Right atrium auricular region (tissue), 2 donors: ENCODE measurements at regions not wholly inside any gene's neighbourhood (a gene's known extent, or its start where the extent isn't known, plus 50 kb on each side); places are given as distances from the start of the nearest gene placed in this dataset.

Experiments
- DNase-seq: peaks from one replicate; pipeline ENCODE4 v3.0.0-alpha.2; 2019; ENCODE audit warnings: low spot score
- H3K27ac ChIP-seq, 2 donors: fragments of 200-600 bp; sonication (generic); 1 replicate in 1 of 2; 2 replicates in 1 of 2; pipeline ENCODE4 v1.5.1; 2016 to 2019
- H3K27me3 ChIP-seq, 2 donors: fragments of 200-600 bp; sonication (generic); one replicate each; pipeline versions ENCODE4 v1.5.1 to v1.6.0; 2017 to 2019
- H3K36me3 ChIP-seq: fragments of 200-600 bp; sonication (generic); one replicate; pipeline ENCODE4 v1.5.1; 2016
- H3K4me1 ChIP-seq, 2 donors: fragments of 200-600 bp; sonication (generic); one replicate each; pipeline versions ENCODE4 v1.5.1 to v1.6.0; 2017 to 2019
- H3K4me3 ChIP-seq, 2 donors: fragments of 200-600 bp; sonication (generic); 1 replicate in 1 of 2; 2 replicates in 1 of 2; pipeline ENCODE4 v1.5.1; 2017 to 2019; ENCODE audit warnings: mild to moderate bottlenecking in 1 of 2, moderate library complexity in 1 of 2
- H3K9me3 ChIP-seq, 2 donors: fragments of 200-600 bp; sonication (generic); one replicate each; pipeline ENCODE4 v1.5.1; 2019
- CTCF ChIP-seq, 2 donors: fragments of 200-600 bp; sonication (generic); IDR thresholded peaks; one replicate each; pipeline ENCODE4 v1.5.1; 2019; ENCODE audit warnings: antibody characterized with exemption in 2 of 2

- H3K27ac ChIP-seq = no peak overlapping the region
- no peak for TF ChIP-seq CTCF (IDR thresholded peaks at IDR 0.05)
Measured at GRCh38 chr2:67954093-67954748, 108.6 kb downstream of the C1D start.

DNA sequence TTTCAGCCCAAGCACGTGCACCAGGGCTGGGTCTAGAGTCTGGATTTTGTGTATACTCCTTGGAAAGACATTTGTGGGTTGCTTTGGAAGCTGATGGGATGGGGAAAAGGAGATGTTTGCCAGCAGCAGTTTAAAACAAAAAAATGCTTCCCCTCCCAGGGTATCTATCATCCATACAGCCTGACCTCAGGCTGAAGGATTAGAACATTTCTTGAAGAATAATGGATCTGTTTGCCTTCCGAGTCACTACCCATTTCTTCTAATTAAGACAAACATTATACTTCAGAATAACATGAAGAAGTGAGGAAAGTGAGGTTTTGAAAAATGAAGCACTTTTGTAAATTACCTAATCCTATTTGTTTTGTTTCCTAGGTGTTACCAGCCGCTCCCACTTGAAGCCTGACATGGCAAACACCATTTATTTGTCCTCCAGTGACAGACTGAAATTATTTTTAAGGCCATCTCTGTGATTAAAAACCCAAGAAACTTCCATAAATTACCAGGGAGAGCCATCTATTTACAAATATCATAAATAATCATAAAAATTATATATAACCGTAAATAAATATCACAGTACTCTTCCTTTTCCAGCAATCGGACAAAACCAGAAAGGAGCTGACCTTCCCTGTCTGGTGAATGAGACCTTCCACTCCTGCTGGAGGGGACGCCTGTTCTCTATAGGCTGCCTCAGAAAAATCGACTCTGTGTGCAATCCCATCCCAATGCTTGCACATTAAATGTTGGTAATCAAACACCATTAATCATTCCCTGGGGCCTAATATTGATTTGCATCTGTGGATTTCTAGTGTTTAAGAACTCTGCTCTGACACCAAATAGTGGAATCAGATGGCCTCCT is 106.8 kb downstream of the C1D start:
- Histone ChIP-seq H3K4me1 (no peaks in the 10 kb centered on the region), H3K27me3 (no peaks in the 10 kb centered on the region), H3K4me3 (no peak overlapping the region), H3K27ac (no peak overlapping the region), H3K36me3 (no peaks in the 10 kb centered on the region), H3K9me3 (no peaks in the 10 kb centered on the region)
- TF ChIP-seq CTCF (IDR thresholded peaks at IDR 0.05) = no peak
- no peak for DNase-seq

More at GRCh38 chr2:67954093-67954748, 108.6 kb downstream of the C1D start:
- no peak overlapping the region for H3K4me3 ChIP-seq
- no peak for DNase-seq
- H3K27me3 ChIP-seq = no peaks in the 10 kb centered on the region
- no peaks in the 10 kb centered on the region for H3K36me3 ChIP-seq
- H3K9me3 ChIP-seq = no peaks in the 10 kb centered on the region
- H3K4me1 ChIP-seq = no peaks in the 10 kb centered on the region

DNA sequence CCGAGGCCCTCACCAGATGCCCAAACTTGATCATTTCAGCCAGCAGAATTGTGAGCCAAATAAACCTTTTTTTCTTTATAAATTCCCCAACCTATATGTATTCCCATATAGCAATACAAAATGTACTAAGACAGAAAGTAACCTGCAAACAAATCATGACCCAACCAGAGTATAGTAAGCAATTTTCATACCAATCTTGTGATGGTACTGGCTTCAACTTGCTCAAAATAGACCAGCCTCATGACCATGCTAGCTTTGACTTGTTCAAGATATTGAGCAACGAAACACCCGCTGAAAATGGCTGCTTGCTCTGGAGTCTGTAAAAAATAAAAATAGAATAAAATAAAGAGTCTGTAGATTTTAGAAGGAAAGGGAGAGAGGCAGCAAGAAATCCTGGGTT is 97.6 kb downstream of the C1D start:
- no peak overlapping the region for H3K27ac ChIP-seq
- no peak overlapping the region for H3K4me3 ChIP-seq
- no peaks in the 10 kb centered on the region for H3K36me3 ChIP-seq
- no peaks in the 10 kb centered on the region for H3K4me1 ChIP-seq
- no peaks in the 10 kb centered on the region for H3K9me3 ChIP-seq
- no peak for DNase-seq
- no peak for TF ChIP-seq CTCF (IDR thresholded peaks at IDR 0.05)
- H3K27me3 ChIP-seq = no peaks in the 10 kb centered on the region

DNA sequence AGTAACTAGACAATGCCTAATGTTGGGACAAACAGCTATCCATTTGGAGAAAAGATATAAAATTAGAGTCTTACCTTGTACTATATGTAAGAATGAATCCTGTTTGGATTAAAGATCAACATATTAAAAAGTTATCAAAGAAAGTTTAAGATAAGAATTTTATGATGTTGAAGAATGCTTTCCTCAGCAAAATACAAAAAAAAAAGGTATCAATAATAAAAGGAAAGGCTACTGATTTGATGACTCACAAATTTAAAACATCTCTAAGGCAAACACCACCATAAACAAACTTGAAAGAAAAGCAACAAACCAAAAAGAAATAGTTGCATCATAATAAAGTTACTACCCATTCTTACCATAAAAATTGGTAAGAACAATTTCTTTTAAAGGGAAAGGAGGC is 92.7 kb downstream of the C1D start:
- no peak for DNase-seq
- H3K9me3 ChIP-seq = no peaks in the 10 kb centered on the region
- TF ChIP-seq CTCF (IDR thresholded peaks at IDR 0.05) = no peak

DNA sequence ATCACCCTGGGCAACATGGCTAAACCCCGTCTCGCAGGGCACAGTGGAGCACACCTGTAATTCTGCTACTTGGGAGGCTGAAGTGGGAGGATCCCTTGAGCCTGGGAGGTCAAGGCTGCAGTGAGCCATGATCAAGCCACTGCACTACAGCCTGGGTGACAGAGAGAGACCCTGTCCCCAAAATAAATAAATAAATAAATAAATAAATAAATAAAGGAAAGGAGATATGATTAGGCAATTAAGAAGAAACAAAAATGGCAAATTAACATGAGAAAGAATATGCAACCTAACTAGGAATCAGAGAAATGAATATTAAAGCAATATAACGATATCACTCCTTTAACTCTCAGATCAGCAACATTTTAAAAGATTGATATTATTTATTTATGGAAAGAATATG is 92.3 kb downstream of the C1D start:
- Histone ChIP-seq H3K36me3 (no peaks in the 10 kb centered on the region), H3K4me3 (no peak overlapping the region), H3K9me3 (no peaks in the 10 kb centered on the region), H3K4me1 (peaks cover 0 to 12% of the 10 kb centered on the region in 2 donors), H3K27ac (no peak overlapping the region), H3K27me3 (no peaks in the 10 kb centered on the region)
- no peak for TF ChIP-seq CTCF (IDR thresholded peaks at IDR 0.05)
- DNase-seq = no peak

More for the DNA sequence above, 92.7 kb downstream of the C1D start:
- no peaks in the 10 kb centered on the region for H3K36me3 ChIP-seq
- H3K4me1 ChIP-seq = peaks cover 0 to 12% of the 10 kb centered on the region in 2 donors
- H3K27ac ChIP-seq = no peak overlapping the region
- no peaks in the 10 kb centered on the region for H3K27me3 ChIP-seq
- H3K4me3 ChIP-seq = no peak overlapping the region
